ENCODE measurements at regions not wholly inside any gene's neighbourhood (a gene's known extent, or its start where the extent isn't known, plus 50 kb on each side); places are given as distances from the start of the nearest gene placed in this dataset.

- Histone ChIP-seq H3K79me2 (ENCODE audit: insufficient read depth, low read length) (no peaks in the 10 kb centered on the region), H3K4me3 (ENCODE audit: insufficient read depth, low read length, poor library complexity, severe bottlenecking) (no peak overlapping the region), H3K27ac (ENCODE audit: low read depth, low read length) (no peak overlapping the region), H4K20me1 (ENCODE audit: low read depth, low read length) (no peaks in the 10 kb centered on the region), H3K27me3 (ENCODE audit: low read length) (no peaks in the 10 kb centered on the region), H3K9me3 (ENCODE audit: insufficient read depth, low read length) (no peaks in the 10 kb centered on the region), H3F3A (ENCODE audit: insufficient read depth) (no peaks in the 10 kb centered on the region), H3K9me2 (replicated peaks; ENCODE audit: insufficient read depth, low read length) (no peaks in the 10 kb centered on the region), H3K4me2 (ENCODE audit: low read depth, low read length, poor library complexity, severe bottlenecking) (no peak overlapping the region), H3K9ac (ENCODE audit: low read length) (no peak overlapping the region), H2AFZ (ENCODE audit: low read depth, low read length, severe bottlenecking) (no peak overlapping the region), H3K36me3 (ENCODE audit: low read length) (no peaks in the 10 kb centered on the region)
- TF ChIP-seq EZH2phosphoT487 (conservative IDR thresholded peaks at IDR 0.05; ENCODE audit: low read length) (no peak), CTCF (IDR thresholded peaks at IDR 0.05; ENCODE audit: insufficient read depth, low read length, poor library complexity, severe bottlenecking) (no peak)
These were observed 1178.7 kb downstream of the AACS start for GRCh38 chr12:126243814-126244440.

- no peak for TF ChIP-seq EZH2phosphoT487 (conservative IDR thresholded peaks at IDR 0.05; ENCODE audit: low read length)
- TF ChIP-seq CTCF (IDR thresholded peaks at IDR 0.05; ENCODE audit: insufficient read depth, low read length, poor library complexity, severe bottlenecking): no peak
- Histone ChIP-seq H3K36me3 (ENCODE audit: low read length) (no peaks in the 10 kb centered on the region), H3K4me3 (ENCODE audit: insufficient read depth, low read length, poor library complexity, severe bottlenecking) (no peak overlapping the region), H2AFZ (ENCODE audit: low read depth, low read length, severe bottlenecking) (no peak overlapping the region), H3K27ac (ENCODE audit: low read depth, low read length) (no peak overlapping the region), H3K9ac (ENCODE audit: low read length) (no peak overlapping the region), H3K79me2 (ENCODE audit: insufficient read depth, low read length) (no peaks in the 10 kb centered on the region), H3K9me2 (replicated peaks; ENCODE audit: insufficient read depth, low read length) (no peaks in the 10 kb centered on the region), H3K27me3 (ENCODE audit: low read length) (no peaks in the 10 kb centered on the region), H3K9me3 (ENCODE audit: insufficient read depth, low read length) (no peaks in the 10 kb centered on the region), H3K4me2 (ENCODE audit: low read depth, low read length, poor library complexity, severe bottlenecking) (no peak overlapping the region), H4K20me1 (ENCODE audit: low read depth, low read length) (no peaks in the 10 kb centered on the region), H3F3A (ENCODE audit: insufficient read depth) (no peaks in the 10 kb centered on the region)
These were observed 1182.7 kb downstream of the AACS start for GRCh38 chr12:126247936-126248335.

- H3K27me3 ChIP-seq (ENCODE audit: low read length): no peaks in the 10 kb centered on the region
- TF ChIP-seq CTCF (IDR thresholded peaks at IDR 0.05; ENCODE audit: insufficient read depth, low read length, poor library complexity, severe bottlenecking): no peak
- no peak for TF ChIP-seq EZH2phosphoT487 (conservative IDR thresholded peaks at IDR 0.05; ENCODE audit: low read length)
- H3K9ac ChIP-seq (ENCODE audit: low read length): no peak overlapping the region
- no peak overlapping the region for H3K4me2 ChIP-seq (ENCODE audit: low read depth, low read length, poor library complexity, severe bottlenecking)
- no peaks in the 10 kb centered on the region for H3K36me3 ChIP-seq (ENCODE audit: low read length)
- no peak overlapping the region for H3K4me3 ChIP-seq (ENCODE audit: insufficient read depth, low read length, poor library complexity, severe bottlenecking)
- H4K20me1 ChIP-seq (ENCODE audit: low read depth, low read length): no peaks in the 10 kb centered on the region
- no peaks in the 10 kb centered on the region for H3F3A ChIP-seq (ENCODE audit: insufficient read depth)
- no peak overlapping the region for H3K27ac ChIP-seq (ENCODE audit: low read depth, low read length)
- H3K9me3 ChIP-seq (ENCODE audit: insufficient read depth, low read length): no peaks in the 10 kb centered on the region
- H3K9me2 ChIP-seq (replicated peaks; ENCODE audit: insufficient read depth, low read length): no peaks in the 10 kb centered on the region
- no peak overlapping the region for H2AFZ ChIP-seq (ENCODE audit: low read depth, low read length, severe bottlenecking)
- no peaks in the 10 kb centered on the region for H3K79me2 ChIP-seq (ENCODE audit: insufficient read depth, low read length)
These were observed 1183.7 kb downstream of the AACS start for GRCh38 chr12:126248871-126249403.
